Endothelial cell of umbilical vein (primary cell): ENCODE measurements at regions not wholly inside any gene's neighbourhood (a gene's known extent, or its start where the extent isn't known, plus 50 kb on each side); places are given as distances from the start of the nearest gene placed in this dataset.

Experiments
- BruUV-seq: library from RNA; stranded (reverse); fragments of 400-500 nt; replicated peaks from 2 replicates; lab custom pipeline; 2021; lab: Mats Ljungman, UMichigan
- CTCF ChIA-PET: fragments of 300-600, 350-600 bp; sonication (Branson Sonifier 250); formaldehyde crosslinking; loops from one replicate; lab custom pipeline; 2021; ENCODE audit warnings: antibody characterized with exemption, inconsistent platforms; lab: Charles Lee
- POLR2A ChIA-PET: fragments of 300-600, 350-600 bp; sonication (Branson Sonifier 250); formaldehyde crosslinking; loops from one replicate; lab custom pipeline; 2021; ENCODE audit warnings: antibody characterized with exemption, inconsistent platforms; lab: Charles Lee
- DNase-seq: peaks from one replicate; pipeline ENCODE4 v3.0.0-alpha.2; 2011; ENCODE audit warnings: low read depth, low spot score
- FAIRE-seq: peaks from 2 replicates; lab custom pipeline; 2011; peaks lifted over from hg19 to GRCh38; lab: Jason Lieb, UNC
- H2AFZ ChIP-seq: 2 replicates; pipeline ENCODE4 v1.6.0; 2012; ENCODE audit warnings: low read depth, low read length, control low read depth, inconsistent platforms
- H3K27ac ChIP-seq: 2 replicates; pipeline ENCODE4 v1.5.1; 2011; ENCODE audit warnings: low read depth, mild to moderate bottlenecking, control low read depth, low read length, moderate library complexity; ENCODE audit not compliant: insufficient read depth
- H3K27me3 ChIP-seq, 2 experiments: 2 replicates each; pipeline versions ENCODE4 v1.6.0 to v1.6.1; 2011; ENCODE audit warnings: low read length in 2 of 2, mixed read lengths in 1 of 2; ENCODE audit not compliant: control insufficient read depth in 2 of 2, insufficient read depth in 2 of 2
- H3K36me3 ChIP-seq, 2 experiments: 2 replicates in 1 of 2; 3 replicates in 1 of 2; pipeline ENCODE4 v1.5.1; 2011; ENCODE audit warnings: low read length in 2 of 2, mild to moderate bottlenecking in 1 of 2, moderate library complexity in 1 of 2; ENCODE audit not compliant: control insufficient read depth in 2 of 2, insufficient read depth in 2 of 2; ENCODE audit errors: extremely low read depth in 1 of 2
- H3K4me1 ChIP-seq: 3 replicates; pipeline ENCODE4 v1.5.1; 2011; ENCODE audit warnings: mild to moderate bottlenecking, low read length; ENCODE audit not compliant: control insufficient read depth, insufficient read depth; ENCODE audit errors: extremely low read depth
- H3K4me2 ChIP-seq: 2 replicates; pipeline ENCODE4 v1.6.1; 2011; ENCODE audit warnings: low read length, control low read depth, mixed read lengths; ENCODE audit not compliant: insufficient read depth
- H3K4me3 ChIP-seq, 3 experiments: fragments of 200-600 bp in 1 of 3; sonication (generic), shearing (Covaris generic) in 1 of 3; replicated peaks in 1 of 3; 2 replicates each; pipeline ENCODE4 v1.5.1; 2011 to 2016; ENCODE audit warnings: control low read depth in 3 of 3, low read length in 3 of 3, mild to moderate bottlenecking in 2 of 3, inconsistent platforms in 1 of 3, low read depth in 1 of 3, moderate library complexity in 1 of 3; ENCODE audit not compliant: insufficient read depth in 1 of 3
- H3K79me2 ChIP-seq: 2 replicates; pipeline ENCODE4 v1.6.0; 2012; ENCODE audit warnings: low read length, inconsistent platforms; ENCODE audit not compliant: control insufficient read depth, insufficient read depth
- H3K9ac ChIP-seq: replicated peaks from 2 replicates; pipeline ENCODE3; 2011; ENCODE audit warnings: low read length, control low read depth; ENCODE audit not compliant: insufficient read depth; ENCODE audit errors: extremely low read depth
- H3K9me1 ChIP-seq: replicated peaks from 3 replicates; pipeline ENCODE4 v1.6.0; 2011; ENCODE audit warnings: mild to moderate bottlenecking, low read length; ENCODE audit not compliant: control insufficient read depth, insufficient read depth; ENCODE audit errors: extremely low read depth
- H3K9me3 ChIP-seq: replicated peaks from 2 replicates; pipeline ENCODE4 v1.5.1; 2012; ENCODE audit warnings: low read length, inconsistent platforms; ENCODE audit not compliant: control insufficient read depth, insufficient read depth
- H4K20me1 ChIP-seq: replicated peaks from 2 replicates; pipeline ENCODE3; 2011; ENCODE audit warnings: mild to moderate bottlenecking, low read length; ENCODE audit not compliant: control insufficient read depth, insufficient read depth; ENCODE audit errors: extremely low read depth
- CTCF ChIP-seq, 2 donors: IDR thresholded peaks; 1 replicate in 1 of 2; 2 replicates in 1 of 2; pipeline ENCODE4 v1.5.1; 2011; ENCODE audit warnings: low read length in 2 of 2, mild to moderate bottlenecking in 2 of 2, moderate library complexity in 2 of 2, control low read depth in 1 of 2, inconsistent platforms in 1 of 2, low read depth in 1 of 2; ENCODE audit not compliant: insufficient read depth in 1 of 2; ENCODE audit errors: extremely low read depth in 1 of 2
- EZH2 ChIP-seq: IDR thresholded peaks from 2 replicates; pipeline ENCODE4 v1.6.1; 2012; ENCODE audit warnings: borderline replicate concordance, low read depth, mild to moderate bottlenecking, moderate library complexity, low read length, inconsistent platforms; ENCODE audit not compliant: severe bottlenecking
- FOS ChIP-seq: IDR thresholded peaks from 2 replicates; pipeline ENCODE4 v1.6.1; 2011; ENCODE audit warnings: mild to moderate bottlenecking, low read length, moderate library complexity, borderline replicate concordance; ENCODE audit not compliant: insufficient read depth
- GATA2 ChIP-seq: IDR thresholded peaks from 2 replicates; pipeline ENCODE4 v1.7.0; 2011; ENCODE audit warnings: low read depth, mild to moderate bottlenecking, moderate library complexity, mixed read lengths, low read length; ENCODE audit not compliant: insufficient read length, insufficient read depth
- JUN ChIP-seq: IDR thresholded peaks from 2 replicates; pipeline ENCODE4 v1.6.1; 2011; ENCODE audit warnings: borderline replicate concordance, low read depth; ENCODE audit not compliant: insufficient read length, insufficient read depth
- MYC ChIP-seq: IDR thresholded peaks from one replicate; pipeline ENCODE4 v1.6.1; 2011; ENCODE audit warnings: mild to moderate bottlenecking, low read depth, low read length
- POLR2A ChIP-seq: IDR thresholded peaks from 2 replicates; pipeline ENCODE4 v1.6.1; 2012; ENCODE audit warnings: low read depth, mild to moderate bottlenecking, control low read depth, low read length
- POLR2AphosphoS5 ChIP-seq: IDR thresholded peaks from 2 replicates; pipeline ENCODE4 v1.6.1; 2012; ENCODE audit warnings: low read depth, mild to moderate bottlenecking, control low read depth, low read length, moderate library complexity; ENCODE audit not compliant: insufficient read depth
- dilution Hi-C: fragments of 300-500 bp; cut with MboI; formaldehyde crosslinking; loops from one replicate; pipeline ENCODE4 v1.15.0; 2019; ENCODE audit warnings: low sequenced_read_pairs; ENCODE audit not compliant: extremely low pct_ligation_motif_present
- intact Hi-C: fragments of 100-400 bp; cut with micrococcal nuclease; formaldehyde crosslinking; loops from one replicate; pipeline ENCODE4 v1.10.0; 2022
- TF ChIP-seq, protein P1 (sequence below): IDR thresholded peaks from 2 replicates; pipeline ENCODE4 v1.6.1; 2011; ENCODE audit not compliant: insufficient read depth, insufficient read length

DNA sequence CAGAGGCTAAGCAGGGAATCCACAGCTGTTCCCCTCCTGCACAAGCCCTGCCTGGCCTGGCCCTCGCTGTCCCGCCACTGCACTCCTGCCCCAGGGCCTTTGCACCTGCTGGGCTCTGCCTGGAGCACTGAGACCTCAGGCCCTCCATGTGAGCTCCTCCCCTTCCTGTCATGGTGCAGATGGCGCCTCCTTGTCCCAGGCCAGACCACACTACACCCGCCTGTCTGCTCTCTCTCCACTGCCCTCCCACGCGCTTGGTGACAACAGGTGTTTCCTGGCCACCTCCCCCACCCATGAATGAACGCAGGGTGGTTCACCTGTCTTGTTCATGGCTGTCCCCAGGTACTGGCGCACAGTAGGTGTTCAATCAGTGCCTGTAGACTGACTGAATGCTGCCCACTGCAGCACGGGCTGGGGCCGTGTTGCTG, 82.9 kb downstream of the NCOR2 start:
- H3K9ac ChIP-seq, result no peak overlapping the region
- no peak overlapping the region for H3K27ac ChIP-seq
- H3K9me3 ChIP-seq, result no peaks in the 10 kb centered on the region
- intact Hi-C loops (no loop called here), dilution Hi-C loops (no loop called here)
- FAIRE-seq, result no peak
- no peak for DNase-seq
- no peak overlapping the region for H3K4me2 ChIP-seq
- ChIA-PET POLR2A (no interaction called here), CTCF (no interaction called here)
- H3K27me3 ChIP-seq, result no peaks in the 10 kb centered on the region
- BruUV-seq, result no TSS peak
- peaks cover 8% of the 10 kb centered on the region for H3K79me2 ChIP-seq
- H4K20me1 ChIP-seq, result no peaks in the 10 kb centered on the region
- peaks cover 3 to 4% of the 10 kb centered on the region in 2 experiments for H3K36me3 ChIP-seq
- H3K9me1 ChIP-seq, result no peaks in the 10 kb centered on the region
- H3K4me1 ChIP-seq, result no peaks in the 10 kb centered on the region
- TF ChIP-seq FOS (no peak), MYC (no peak)
- H2AFZ ChIP-seq, result no peak overlapping the region
- no peak overlapping the region for H3K4me3 ChIP-seq

DNA sequence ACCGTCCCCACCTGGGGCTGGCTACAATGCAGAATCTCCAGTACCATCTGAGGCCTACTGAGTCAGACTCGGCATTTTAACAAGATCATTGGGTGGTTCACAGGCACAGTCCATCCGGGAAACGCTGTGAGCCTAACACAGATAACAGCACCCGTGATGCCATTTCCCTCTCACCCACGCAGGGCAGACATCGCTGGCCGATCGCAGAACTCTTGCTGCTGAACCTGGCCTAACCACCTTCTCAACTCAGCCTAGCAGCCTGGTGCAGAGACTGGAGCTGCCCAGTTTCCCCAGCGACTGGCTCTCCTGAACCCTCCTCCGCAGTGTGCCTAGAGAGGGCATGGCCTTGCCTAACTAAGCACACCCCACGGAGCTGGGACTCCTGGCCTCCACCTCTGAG, 83.3 kb downstream of the NCOR2 start:
- FAIRE-seq (no peak), DNase-seq (no peak)
- Histone ChIP-seq H3K4me2 (no peak overlapping the region), H4K20me1 (no peaks in the 10 kb centered on the region), H3K79me2 (peaks cover 5% of the 10 kb centered on the region), H3K9ac (no peak overlapping the region), H2AFZ (no peak overlapping the region), H3K36me3 (peaks cover 3 to 4% of the 10 kb centered on the region in 2 experiments), H3K9me1 (no peaks in the 10 kb centered on the region), H3K4me3 (no peak overlapping the region), H3K27ac (no peak overlapping the region), H3K27me3 (no peaks in the 10 kb centered on the region), H3K4me1 (no peaks in the 10 kb centered on the region), H3K9me3 (no peaks in the 10 kb centered on the region)
- TF ChIP-seq, protein P1, sequence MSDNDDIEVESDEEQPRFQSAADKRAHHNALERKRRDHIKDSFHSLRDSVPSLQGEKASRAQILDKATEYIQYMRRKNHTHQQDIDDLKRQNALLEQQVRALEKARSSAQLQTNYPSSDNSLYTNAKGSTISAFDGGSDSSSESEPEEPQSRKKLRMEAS, result no peak
- TF ChIP-seq POLR2AphosphoS5 (no peak), CTCF (IDR thresholded peaks at IDR 0.05; ENCODE audit: extremely low read depth in 1 of 2, insufficient read depth in 1 of 2, low read depth in 1 of 2, low read length in 2 of 2) (no peak), FOS (no peak), EZH2 (no peak), JUN (no peak), POLR2A (no peak), GATA2 (no peak), MYC (no peak)
- intact Hi-C loops, result no loop called here
- ChIA-PET POLR2A (no interaction called here), CTCF (interaction anchor here (1.2 to 1.4 kb wide), 2 partner anchors 10 to 288 kb away, joined by 3 read pairs; no protein-coding TSS in a partner anchor)
- dilution Hi-C loops, result no loop called here
- no TSS peak for BruUV-seq
